Dermis blood vessel endothelial cell (primary cell): ENCODE measurements at regions not wholly inside any gene's neighbourhood (a gene's known extent, or its start where the extent isn't known, plus 50 kb on each side); places are given as distances from the start of the nearest gene placed in this dataset.

Experiments used
- DNase-seq: peaks from one replicate; pipeline ENCODE4 v3.0.0; 2010

GRCh38 chr4:35884714-35885480 is 359.4 kb downstream of the ARAP2 start:
- DNase-seq = no peak

DNA sequence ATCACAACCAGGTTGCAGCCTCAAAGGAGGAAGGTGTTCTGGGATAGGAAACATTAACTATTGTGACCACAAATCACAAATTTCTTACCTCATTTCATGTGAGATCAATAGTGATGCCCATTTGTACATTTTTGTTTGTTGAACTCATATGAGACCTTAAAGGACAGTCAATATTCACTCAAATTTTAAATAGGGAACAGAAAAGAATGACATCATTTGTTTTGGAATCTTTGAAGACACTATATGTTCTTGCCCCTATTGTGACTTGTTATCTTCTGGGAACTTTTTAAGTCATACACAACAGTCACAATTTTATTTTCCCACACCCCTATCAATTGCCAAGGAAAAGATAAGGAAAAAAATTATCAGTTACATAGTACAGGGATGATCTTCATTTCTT is 346.5 kb downstream of the ARAP2 start:
- DNase-seq = no peak

DNA sequence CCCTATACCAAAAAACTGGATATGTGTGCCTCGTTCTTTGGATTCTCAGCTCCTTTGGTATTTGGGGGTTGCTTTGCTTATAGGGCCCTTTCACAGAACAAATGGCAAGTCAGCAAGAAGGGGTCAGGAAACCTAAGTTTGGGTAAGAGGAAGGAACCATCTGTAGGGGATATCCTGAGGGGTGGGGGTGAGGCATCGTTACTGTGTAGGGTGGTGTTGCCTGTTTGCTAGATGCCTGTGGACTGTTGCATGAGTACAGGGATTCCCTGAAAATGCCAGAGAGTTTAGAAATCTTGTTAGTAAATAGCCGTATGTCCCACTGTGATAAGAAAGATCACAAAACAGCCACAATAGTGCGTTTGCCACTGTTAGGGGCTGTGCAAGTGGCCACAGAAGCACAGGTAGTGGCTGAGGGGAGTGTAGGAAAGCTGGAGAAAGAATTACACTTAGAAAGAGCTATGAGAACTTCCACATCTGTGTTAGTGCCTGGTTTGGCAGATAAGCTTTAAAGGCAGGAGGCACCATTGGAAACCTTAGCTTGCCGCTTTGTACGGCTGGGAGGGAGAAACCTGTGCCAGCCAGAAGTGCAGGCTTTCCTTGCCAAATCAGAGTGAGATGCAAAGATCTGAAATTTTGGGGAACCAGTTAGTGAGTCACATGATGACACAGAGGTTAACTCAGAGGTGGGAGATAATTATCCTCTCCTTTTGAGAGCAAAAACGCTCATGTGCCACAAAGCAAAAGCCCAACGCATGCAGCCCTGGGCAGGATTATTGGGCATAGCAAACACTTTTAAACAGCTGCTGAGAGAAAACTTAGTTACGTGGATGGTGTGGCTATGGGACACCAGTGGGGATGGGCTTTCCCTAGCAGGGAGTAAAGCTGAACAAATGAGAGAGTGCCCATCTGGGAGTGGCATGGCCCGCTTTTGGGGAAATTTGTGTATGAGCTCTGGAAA is 343.7 kb downstream of the ARAP2 start:
- no peak for DNase-seq

DNA sequence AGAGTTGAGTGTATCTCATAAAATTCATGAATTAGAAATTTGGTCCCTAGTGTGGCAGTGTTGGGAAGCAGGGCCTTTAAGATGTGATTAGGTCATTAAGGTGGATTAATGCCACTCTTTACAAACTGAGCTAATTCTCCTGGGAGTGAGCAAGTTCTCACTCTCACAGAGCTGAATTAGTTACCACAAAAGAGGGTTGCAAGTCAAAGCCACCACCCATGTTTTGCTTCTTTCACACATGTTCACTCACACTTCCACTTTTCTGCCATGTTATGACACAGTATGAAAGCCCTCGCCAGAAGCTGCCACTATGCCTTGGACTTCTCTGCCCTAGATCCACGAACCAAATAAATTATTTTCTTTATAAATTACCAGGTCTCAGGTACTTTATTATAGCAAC is 332.1 kb downstream of the ARAP2 start:
- no peak for DNase-seq

- DNase-seq = no peak
Measured at GRCh38 chr4:35918491-35918977, 325.8 kb downstream of the ARAP2 start.

DNA sequence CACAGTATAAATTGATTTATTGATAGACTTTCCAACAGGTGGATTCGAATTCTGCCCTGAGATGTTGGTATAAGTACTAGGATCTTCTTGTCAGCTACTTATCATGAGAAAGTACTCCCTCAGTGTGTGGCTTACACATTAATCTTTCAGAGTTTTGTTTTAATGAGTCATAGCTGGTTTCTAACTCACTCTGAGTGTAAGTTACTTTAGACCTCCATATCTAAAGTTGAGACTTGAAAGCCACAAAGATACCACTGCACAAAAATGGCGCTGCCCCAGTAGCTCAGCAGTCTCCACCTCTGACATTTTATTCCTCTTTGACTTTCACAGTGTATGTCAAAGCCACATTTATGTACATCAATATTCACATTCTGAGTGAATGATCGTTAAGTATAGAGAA is 318.5 kb downstream of the ARAP2 start:
- DNase-seq = no peak

DNA sequence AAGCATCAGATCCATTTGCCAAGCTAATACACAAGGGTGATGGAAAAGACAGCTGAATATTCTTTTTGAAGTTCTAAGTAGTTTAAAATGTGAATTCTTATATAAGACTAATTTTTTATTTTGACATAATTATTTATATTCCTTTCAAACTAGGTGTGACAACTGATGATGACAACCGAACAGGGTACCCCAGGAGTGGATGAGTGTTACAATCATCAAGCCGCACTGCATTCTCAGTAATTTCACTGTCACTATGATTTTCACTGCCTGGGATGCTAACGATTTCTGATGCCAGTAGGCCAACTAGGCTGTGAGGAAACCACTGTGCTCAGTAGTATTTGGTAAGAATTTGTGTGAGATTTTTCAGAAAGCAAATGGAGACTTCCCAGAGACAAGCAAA is 317.5 kb downstream of the ARAP2 start:
- no peak for DNase-seq

- no peak for DNase-seq
Measured at GRCh38 chr4:35933901-35934300, 310.4 kb downstream of the ARAP2 start.

DNA sequence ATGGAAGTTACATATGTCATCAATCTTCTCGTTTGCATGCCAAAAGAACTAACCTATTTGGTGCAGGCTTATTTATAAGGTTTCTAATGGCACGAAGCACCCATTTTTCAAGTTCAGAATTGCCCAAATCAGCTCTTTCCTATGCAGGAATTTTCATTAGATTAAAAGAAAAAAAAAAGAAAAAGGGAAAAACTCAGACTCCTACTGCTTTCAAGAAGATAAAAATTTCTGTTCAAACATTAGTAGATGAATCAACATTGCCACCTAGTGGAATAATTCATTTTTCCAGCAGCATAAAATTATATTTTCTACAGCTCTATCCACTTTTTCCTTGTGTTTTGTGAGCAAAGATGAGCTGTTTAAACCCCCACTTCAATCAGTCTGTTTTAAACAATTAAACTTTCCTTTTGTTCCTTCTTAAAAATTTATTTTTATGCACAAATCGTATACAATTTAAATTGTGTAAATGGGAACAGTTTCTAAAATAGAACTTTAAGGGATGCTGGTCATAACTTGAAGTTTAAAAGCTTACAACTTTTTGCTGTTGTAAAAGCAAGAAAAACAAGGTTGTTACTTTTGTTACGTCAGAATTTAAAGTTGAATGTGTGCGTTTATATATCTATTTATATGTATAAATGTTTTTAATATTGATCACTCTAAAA is 309.9 kb downstream of the ARAP2 start:
- DNase-seq = peak; percentile 21

DNA sequence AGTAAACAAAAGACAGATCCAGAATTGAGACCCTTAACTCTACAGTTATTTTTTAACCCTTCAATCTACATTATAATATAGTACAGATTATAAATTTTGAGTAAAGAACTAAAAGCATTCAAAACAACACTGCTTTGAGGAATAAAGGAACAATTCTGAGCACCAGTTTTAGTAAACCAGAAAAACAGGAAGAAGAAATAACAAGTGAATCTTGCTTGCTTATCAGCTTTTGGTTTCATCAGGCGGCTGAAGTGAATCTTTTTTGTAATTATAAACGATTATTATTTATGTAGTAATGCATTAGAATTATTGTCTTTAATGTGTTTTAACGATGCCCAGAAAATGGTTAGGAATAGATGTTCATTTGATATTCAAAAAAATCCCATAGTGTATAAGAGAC is 305.4 kb downstream of the ARAP2 start:
- DNase-seq = no peak

GRCh38 chr4:35939751-35940150 is 304.6 kb downstream of the ARAP2 start:
- DNase-seq = no peak

DNA sequence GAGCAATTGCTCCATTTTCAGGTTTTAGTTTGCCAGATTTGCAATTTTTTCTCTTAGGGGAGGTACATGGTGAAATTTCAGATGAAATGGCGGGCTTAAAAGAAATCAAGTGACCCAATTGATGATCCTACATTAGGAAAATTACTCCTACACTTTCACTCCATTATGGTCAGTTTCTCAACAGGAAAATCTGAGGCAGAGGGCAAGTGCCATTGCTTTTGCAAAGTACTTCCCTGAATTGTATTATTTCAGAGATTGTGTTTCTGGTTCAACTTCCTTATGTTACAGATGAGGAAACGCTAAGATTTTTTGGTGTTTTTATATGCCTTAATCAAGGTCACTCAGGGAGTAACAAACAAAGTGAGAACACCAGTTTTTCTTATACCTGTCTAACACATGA is 302.2 kb downstream of the ARAP2 start:
- DNase-seq = no peak

GRCh38 chr4:35943606-35944005 is 300.7 kb downstream of the ARAP2 start:
- no peak for DNase-seq

GRCh38 chr4:35948171-35948570 is 296.1 kb downstream of the ARAP2 start:
- no peak for DNase-seq

GRCh38 chr4:35950442-35950841 is 293.9 kb downstream of the ARAP2 start:
- no peak for DNase-seq

DNA sequence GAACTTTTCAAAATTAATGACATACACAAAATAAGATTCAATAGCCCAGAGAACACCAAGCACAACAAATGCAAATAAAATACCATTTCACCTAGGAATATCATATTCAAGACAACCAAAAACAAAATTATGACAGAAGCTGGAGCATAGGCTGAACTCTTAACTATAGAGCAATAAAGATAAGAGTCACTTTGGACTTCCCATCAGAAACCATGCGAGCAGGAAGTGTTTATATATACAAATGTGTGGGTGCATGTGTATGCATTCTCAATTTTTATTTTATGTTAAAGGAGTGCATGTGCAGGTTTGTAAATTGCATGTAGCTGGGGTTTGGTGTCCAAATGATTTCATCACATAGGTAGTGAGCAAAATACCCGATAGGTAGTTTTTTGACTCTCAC is 291.6 kb downstream of the ARAP2 start:
- no peak for DNase-seq

DNA sequence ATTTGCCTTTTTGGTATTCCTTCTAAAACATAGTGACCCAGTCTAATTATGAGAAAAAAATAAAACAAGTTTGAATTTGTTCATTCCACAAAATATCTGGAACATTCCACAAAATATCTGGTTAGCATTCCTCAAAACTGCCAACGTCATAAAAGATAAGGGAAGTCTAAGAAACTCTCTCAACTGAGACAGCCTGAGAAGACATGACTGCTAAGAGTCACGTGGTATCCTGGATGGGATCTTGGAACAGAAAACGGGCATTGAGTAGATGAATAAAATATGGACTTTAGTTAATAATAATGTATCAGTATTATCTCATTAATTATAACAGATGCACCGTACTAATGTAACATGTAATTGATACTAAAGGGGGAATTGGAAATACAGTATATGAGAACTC is 280.9 kb downstream of the ARAP2 start:
- DNase-seq = no peak

DNA sequence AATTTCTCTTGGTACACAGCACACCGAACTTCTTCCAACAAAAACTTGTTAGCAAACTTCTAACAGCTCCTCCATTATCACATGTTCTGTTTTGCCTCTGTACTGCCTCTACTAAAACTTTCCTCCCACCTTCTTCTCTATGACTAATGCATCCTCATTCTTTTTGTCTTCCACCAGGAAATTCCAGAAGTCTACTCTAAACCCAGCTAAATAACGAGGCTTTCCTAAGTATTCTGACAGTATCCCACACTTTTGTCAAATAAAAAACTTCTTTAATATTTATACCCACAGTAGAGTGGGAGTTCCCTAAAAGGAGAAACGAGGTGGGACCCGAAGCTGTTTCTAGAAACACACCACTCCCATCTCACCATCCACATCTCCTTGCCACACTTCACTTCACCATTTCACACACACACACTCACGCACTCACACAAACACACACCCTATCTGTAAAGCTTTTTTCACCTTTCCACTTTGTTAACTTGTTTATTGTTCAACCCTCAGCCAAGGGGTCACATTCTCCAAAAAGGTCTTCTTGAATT is 280.3 kb downstream of the ARAP2 start:
- DNase-seq = no peak

DNA sequence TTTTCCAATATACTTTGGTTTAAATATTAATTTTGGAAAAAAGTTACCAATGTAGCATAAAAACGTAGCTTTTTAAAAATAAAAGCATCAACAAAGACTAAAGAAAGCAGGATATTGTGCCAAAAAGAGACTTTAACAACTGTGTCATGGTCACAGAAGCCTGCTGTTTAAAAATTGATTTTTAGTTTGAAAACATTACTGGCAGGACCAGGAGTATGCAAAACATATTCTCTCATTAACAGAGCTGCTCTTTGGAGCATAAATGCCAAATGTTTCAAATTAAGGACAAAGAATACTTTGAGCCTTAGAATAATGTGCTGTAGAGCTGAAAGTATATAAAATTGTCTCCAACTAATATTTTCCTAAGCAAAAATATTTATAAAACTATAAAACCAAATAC is 279.0 kb downstream of the ARAP2 start:
- DNase-seq = no peak

GRCh38 chr4:35966566-35966965 is 277.7 kb downstream of the ARAP2 start:
- no peak for DNase-seq

DNA sequence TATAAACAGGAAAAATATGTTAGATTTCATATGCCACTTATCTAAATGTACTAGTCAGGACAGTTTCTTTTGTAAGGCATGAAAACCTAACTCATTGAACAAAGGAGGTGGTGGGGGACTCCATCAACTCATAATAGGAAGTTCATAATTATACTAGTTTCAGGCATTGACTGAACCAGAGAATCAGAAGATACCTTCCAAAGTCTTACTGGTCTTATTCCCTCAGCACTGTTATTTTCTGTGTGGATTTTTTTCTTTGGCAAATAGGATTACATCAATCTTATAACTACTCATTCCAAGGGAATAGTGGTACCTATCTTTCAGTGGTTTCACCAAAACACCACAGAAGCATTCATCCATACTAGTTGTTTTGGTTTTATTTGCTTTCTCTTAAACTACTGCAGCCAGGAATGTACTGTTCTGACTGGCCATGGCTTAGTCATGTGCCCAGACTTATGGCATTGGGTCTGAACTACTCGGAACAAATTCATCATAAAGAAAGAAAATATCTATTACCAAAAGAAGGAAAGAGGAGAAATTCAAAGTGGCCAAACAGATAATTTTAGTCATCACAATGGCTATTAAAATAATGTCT is 273.9 kb downstream of the ARAP2 start:
- DNase-seq = no peak

GRCh38 chr4:35972814-35973213 is 271.5 kb downstream of the ARAP2 start:
- DNase-seq = no peak
